Adrenal gland (tissue), 9 donors: ENCODE measurements at regions not wholly inside any gene's neighbourhood (a gene's known extent, or its start where the extent isn't known, plus 50 kb on each side); places are given as distances from the start of the nearest gene placed in this dataset.

ENCODE experiments used
- DNase-seq, 7 donors: peaks; one replicate each; pipeline ENCODE4 v3.0.0-alpha.2; 2019 to 2020
- H3K27ac ChIP-seq, 5 donors: fragments of 200-600 bp; sonication (generic) in 4 of 5; 1 replicate in 3 of 5; 2 replicates in 2 of 5; pipeline versions ENCODE4 v1.5.1 to v1.8.0; 2016 to 2020; ENCODE audit warnings: mild to moderate bottlenecking in 1 of 5
- H3K27me3 ChIP-seq: fragments of 200-600 bp; 2 replicates; pipeline ENCODE4 v1.8.0; 2021
- H3K36me3 ChIP-seq, 2 donors: fragments of 200-600 bp; replicated peaks in 1 of 2; 1 replicate in 1 of 2; 2 replicates in 1 of 2; pipeline versions ENCODE4 v1.5.1 to v1.8.0; 2018 to 2022
- H3K4me1 ChIP-seq, 2 donors: fragments of 200-600 bp; replicated peaks in 1 of 2; 1 replicate in 1 of 2; 2 replicates in 1 of 2; pipeline versions ENCODE4 v1.5.1 to v1.8.0; 2018 to 2021
- H3K4me3 ChIP-seq, 4 donors: fragments of 200-600 bp; sonication (generic) in 3 of 4; one replicate each; pipeline ENCODE4 v1.5.1; 2016 to 2018
- H3K9me3 ChIP-seq, 3 donors: fragments of 200-600 bp; sonication (generic) in 1 of 3; replicated peaks in 1 of 3; 1 replicate in 2 of 3; 2 replicates in 1 of 3; pipeline versions ENCODE4 v1.5.1 to v1.8.0; 2016 to 2021
- POLR2A ChIP-seq, 2 donors: fragments of 450-650 bp; IDR thresholded peaks; one replicate each; pipeline ENCODE4 v1.6.1; 2017; ENCODE audit warnings: antibody characterized with exemption in 2 of 2, mild to moderate bottlenecking in 2 of 2, moderate library complexity in 1 of 2
- WGBS, 4 donors: extraction: QIAGEN DNeasy Blood & Tissue Kit in 2 of 4; methylation state at CpG; one replicate each; pipeline versions ENCODE4 v1.1.5 to v1.1.7; 2013 to 2017; 5-methylcytosine and 5-hydroxymethylcytosine counted together
- intact Hi-C, 2 donors: fragments of 100-400 bp; cut with DNase I; formaldehyde crosslinking; loops; one replicate each; pipeline versions ENCODE4 v1.14.1 to v1.15.0; 2022 to 2023
- TF ChIP-seq, protein P1 (sequence below), 6 experiments: fragments of 450-650 bp in 4 of 6; fragments of 200-600 bp in 2 of 6; sonication (generic) in 1 of 6; IDR thresholded peaks; 1 replicate in 5 of 6; 2 replicates in 1 of 6; pipeline versions ENCODE4 v1.5.1 to v1.8.0; 2016 to 2021; ENCODE audit warnings: antibody characterized with exemption in 6 of 6, mild to moderate bottlenecking in 2 of 6, moderate library complexity in 1 of 6
- donor health status: healthy with polysubstance abuse.
- donor health status: Bipolar disorder and iron deficiency.
- donor health status: DM: yes; HTN: yes; CAD: no.
- donor health status: DM: no; HTN: no; CAD: no.
- donor health status: DM: no; HTN: no; CAD: no.

- TF ChIP-seq POLR2A (IDR thresholded peaks at IDR 0.05): no peak
- TF ChIP-seq, protein P1, sequence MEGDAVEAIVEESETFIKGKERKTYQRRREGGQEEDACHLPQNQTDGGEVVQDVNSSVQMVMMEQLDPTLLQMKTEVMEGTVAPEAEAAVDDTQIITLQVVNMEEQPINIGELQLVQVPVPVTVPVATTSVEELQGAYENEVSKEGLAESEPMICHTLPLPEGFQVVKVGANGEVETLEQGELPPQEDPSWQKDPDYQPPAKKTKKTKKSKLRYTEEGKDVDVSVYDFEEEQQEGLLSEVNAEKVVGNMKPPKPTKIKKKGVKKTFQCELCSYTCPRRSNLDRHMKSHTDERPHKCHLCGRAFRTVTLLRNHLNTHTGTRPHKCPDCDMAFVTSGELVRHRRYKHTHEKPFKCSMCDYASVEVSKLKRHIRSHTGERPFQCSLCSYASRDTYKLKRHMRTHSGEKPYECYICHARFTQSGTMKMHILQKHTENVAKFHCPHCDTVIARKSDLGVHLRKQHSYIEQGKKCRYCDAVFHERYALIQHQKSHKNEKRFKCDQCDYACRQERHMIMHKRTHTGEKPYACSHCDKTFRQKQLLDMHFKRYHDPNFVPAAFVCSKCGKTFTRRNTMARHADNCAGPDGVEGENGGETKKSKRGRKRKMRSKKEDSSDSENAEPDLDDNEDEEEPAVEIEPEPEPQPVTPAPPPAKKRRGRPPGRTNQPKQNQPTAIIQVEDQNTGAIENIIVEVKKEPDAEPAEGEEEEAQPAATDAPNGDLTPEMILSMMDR (IDR thresholded peaks at IDR 0.05): no peak
- DNase-seq: no peak
- 94 to 98% (median 97%) methylated on average over 5 to 9 of the region's 9 CpGs for WGBS, 4 donors
Measured at GRCh38 chr14:71709076-71709475, 223.2 kb upstream of the RGS6 start.

DNA sequence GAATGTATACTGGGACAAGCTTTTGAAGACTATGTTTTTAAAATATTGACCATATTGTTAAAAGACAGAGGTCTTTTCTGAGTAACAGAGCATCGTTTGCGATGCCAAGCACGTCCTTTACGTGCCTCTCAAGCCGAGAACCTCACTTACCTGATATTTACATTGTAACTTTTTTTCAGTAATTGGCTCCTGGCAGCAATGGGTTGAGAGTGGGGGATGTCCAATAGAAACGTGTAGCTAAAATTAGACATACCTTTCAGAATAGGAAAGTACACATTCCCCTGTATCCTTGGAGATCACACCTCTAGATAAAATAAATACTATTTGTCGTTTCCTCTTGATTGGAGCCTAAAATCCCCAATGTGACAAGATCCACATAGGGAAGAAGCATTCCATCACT, 222.2 kb upstream of the RGS6 start:
- intact Hi-C loops: no loop called here
- WGBS, 4 donors: 84 to 97% (median 90%) methylated on average over 7 of the region's 7 CpGs
- H3K27ac ChIP-seq: no peak overlapping the region

More at GRCh38 chr14:71709076-71709475, 223.2 kb upstream of the RGS6 start:
- Histone ChIP-seq H3K4me3 (no peak overlapping the region), H3K9me3 (no peaks in the 10 kb centered on the region), H3K27me3 (no peaks in the 10 kb centered on the region), H3K4me1 (peaks cover 0 to 16% of the 10 kb centered on the region in 2 donors), H3K36me3 (peaks cover 0 to 14% of the 10 kb centered on the region in 2 donors), H3K27ac (no peak overlapping the region)
- intact Hi-C loops: no loop called here

GRCh38 chr14:71711125-71711524, 221.1 kb upstream of the RGS6 start:
- Histone ChIP-seq H3K27me3 (no peaks in the 10 kb centered on the region), H3K4me3 (no peak overlapping the region), H3K27ac (peak overlapping the region in 1 of 5 donors; percentile 24), H3K36me3 (peaks cover 0 to 11% of the 10 kb centered on the region in 2 donors), H3K9me3 (no peaks in the 10 kb centered on the region), H3K4me1 (peaks cover 0 to 16% of the 10 kb centered on the region in 2 donors)
- TF ChIP-seq POLR2A (IDR thresholded peaks at IDR 0.05): no peak
- TF ChIP-seq, protein P1 (IDR thresholded peaks at IDR 0.05): no peak
- WGBS, 4 donors: 92 to 97% (median 95%) methylated on average over 2 of the region's 2 CpGs
- DNase-seq: no peak
- intact Hi-C loops: no loop called here

More for the DNA sequence above, 222.2 kb upstream of the RGS6 start:
- no peak overlapping the region for H3K4me3 ChIP-seq
- no peak for TF ChIP-seq POLR2A (IDR thresholded peaks at IDR 0.05)
- TF ChIP-seq, protein P1 (IDR thresholded peaks at IDR 0.05): no peak
- H3K27me3 ChIP-seq: no peaks in the 10 kb centered on the region
- no peaks in the 10 kb centered on the region for H3K9me3 ChIP-seq
- no peak for DNase-seq
- H3K4me1 ChIP-seq: peaks cover 0 to 16% of the 10 kb centered on the region in 2 donors
- peaks cover 0 to 11% of the 10 kb centered on the region in 2 donors for H3K36me3 ChIP-seq

DNA sequence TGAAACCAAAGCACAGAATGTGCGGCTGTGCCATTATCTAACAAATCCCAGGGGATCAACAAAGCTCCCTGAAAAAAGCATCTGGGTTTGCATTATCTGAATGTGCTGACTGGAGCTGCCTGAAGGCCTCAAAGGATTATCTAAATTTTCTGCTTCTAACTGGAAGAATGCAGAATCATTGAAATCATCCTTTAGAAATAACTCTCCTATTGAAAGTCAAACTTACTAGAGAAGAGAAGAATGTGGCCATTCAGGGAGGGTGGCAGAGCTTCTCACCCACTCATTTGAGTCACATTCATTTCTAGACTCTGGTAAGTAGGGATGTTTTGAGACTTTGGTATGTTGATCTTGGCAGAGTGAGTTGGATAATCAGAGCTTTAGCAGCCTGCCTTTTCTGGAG, 220.6 kb upstream of the RGS6 start:
- H3K27me3 ChIP-seq: no peaks in the 10 kb centered on the region
- intact Hi-C loops: no loop called here
- no peaks in the 10 kb centered on the region for H3K9me3 ChIP-seq
- no peak for TF ChIP-seq POLR2A (IDR thresholded peaks at IDR 0.05)
- TF ChIP-seq, protein P1 (IDR thresholded peaks at IDR 0.05): no peak
- peaks cover 0 to 16% of the 10 kb centered on the region in 2 donors for H3K4me1 ChIP-seq
- WGBS, 4 donors: 67 to 80% (median 78%) methylated on average over 1 of the region's 1 CpG
- DNase-seq: no peak
- peak overlapping the region in 1 of 5 donors; percentile 31 for H3K27ac ChIP-seq
- peaks cover 0 to 11% of the 10 kb centered on the region in 2 donors for H3K36me3 ChIP-seq
- no peak overlapping the region for H3K4me3 ChIP-seq
